ENCODE measurements at regions not wholly inside any gene's neighbourhood (a gene's known extent, or its start where the extent isn't known, plus 50 kb on each side); places are given as distances from the start of the nearest gene placed in this dataset.
"Not testable (repeated sequence)": the region's sequence is repeated elsewhere in the genome, so short reads cannot be mapped to it uniquely, and the experiment has no call there.

DNA sequence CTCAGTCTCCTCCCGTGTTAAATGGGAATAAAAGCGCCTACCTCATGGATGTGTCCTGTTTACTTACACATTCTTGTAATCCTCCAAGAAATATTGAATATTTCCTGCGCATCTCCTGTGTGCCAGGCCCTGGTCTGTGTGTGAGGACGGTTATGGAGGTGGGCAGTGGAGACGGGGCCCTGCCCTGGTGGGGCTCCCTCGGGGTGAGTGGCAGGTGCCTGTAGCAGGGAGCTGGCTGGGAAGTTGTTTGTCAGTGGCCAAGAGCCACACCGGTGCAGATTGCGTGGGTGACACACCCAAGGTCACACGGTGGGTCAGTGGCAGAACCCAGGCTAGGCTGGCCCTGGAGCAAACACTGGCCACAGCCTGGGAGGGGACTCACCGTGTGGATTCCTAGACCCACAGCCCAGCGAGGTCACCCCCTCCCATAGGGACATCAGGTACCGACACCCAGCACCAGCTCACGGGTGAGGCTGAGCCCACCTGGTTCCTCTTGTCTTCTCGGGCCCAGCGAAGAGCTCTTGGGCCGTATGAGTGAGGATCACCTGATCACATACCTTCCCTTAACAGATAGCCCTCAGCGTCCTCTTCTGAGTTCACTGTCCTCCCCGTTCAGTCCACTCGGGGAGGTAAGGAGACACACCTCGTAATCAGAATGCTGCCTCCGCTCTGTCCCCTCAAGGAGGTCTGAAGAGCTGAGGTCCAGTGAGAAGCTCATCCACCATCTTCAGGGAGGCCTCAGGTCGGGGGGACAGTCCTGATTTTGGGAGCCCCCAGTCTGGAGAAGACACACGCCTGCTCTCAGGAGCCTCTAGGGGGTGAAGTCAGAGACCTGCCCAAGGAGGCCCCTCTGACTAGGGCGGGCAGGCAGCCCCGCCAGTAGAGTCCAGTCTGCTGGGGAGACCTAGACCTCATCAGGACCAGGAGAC is 349.6 kb downstream of the MATN1 start:
- in situ Hi-C loops (cut with HindIII; ENCODE audit: low sequenced_read_pairs): no loop called here

DNA sequence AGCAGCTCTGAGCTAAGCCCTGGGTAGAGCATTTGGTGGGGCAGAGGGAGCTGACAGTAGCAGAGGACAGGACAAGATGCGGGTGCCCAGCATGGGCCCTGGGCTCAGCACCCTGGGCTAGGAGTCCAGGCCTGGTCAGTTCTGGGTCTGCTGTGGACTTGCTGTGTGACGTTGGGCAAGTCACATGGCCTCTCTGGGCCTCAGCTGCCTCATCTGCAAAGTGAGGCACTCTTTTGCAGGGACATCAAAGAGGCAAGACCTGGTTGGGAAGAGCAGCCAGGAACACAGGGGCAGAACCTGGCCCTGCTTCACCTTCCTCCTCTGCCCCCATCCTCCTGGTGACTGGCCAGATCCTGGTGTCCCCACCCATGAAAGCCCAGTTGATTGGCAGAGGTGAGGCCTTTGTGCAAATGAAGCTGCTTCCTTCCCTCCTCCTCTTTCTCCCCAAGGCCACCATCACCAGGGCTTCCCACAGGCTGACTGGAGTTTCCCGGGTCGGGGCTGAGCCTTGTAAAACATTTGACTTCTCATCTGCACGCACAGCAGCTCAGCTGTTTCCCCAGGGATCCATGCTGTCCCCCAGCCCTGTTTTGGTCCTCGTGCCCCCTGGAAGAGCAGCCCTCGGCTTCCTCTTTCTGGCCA is 350.5 kb downstream of the MATN1 start:
- in situ Hi-C loops (cut with HindIII; ENCODE audit: low sequenced_read_pairs): no loop called here

DNA sequence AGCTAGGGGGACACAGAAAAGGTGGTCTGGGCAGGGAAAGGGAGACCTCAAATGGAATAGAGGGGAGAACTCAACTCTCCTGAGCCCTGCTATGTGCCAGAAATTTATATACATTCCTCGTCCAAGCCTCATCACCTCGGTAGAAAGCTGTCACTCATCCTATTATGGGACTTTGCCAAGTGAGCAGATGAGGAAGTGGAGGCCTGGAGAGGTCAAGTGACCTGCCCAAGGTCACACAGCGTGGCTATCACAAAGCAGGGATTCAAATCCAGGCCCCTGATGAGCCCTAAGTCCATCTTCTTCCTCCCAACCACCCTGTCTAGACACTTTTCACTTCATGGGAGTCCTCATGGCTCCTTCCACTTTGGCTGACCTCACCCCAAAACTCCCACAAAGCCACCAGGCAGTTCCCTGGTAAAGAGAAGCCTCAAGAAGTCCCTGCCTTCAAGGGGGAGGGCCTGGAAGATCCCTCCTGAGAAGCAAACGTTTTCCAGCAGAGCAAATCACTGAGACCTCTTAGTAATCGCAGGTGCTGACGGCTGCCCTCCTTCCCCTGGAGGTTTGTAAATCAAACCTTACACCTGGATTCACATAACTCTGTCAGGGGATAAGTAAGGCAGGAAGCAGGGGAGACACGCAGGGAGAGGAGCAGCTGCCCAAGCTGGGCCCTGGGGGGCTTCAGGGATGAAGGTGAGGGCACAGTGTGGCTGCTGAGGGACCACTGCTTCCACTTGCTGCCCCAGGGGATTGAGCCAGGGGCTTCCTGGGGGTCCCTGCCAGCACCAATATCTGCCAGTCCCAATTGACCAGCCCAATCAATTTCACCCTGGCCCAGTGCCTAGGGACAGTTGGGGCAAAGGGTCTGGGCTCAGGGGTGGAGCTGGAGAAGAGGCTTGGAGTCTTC is 351.2 kb downstream of the MATN1 start:
- in situ Hi-C loops (cut with HindIII; ENCODE audit: low sequenced_read_pairs): no loop called here

DNA sequence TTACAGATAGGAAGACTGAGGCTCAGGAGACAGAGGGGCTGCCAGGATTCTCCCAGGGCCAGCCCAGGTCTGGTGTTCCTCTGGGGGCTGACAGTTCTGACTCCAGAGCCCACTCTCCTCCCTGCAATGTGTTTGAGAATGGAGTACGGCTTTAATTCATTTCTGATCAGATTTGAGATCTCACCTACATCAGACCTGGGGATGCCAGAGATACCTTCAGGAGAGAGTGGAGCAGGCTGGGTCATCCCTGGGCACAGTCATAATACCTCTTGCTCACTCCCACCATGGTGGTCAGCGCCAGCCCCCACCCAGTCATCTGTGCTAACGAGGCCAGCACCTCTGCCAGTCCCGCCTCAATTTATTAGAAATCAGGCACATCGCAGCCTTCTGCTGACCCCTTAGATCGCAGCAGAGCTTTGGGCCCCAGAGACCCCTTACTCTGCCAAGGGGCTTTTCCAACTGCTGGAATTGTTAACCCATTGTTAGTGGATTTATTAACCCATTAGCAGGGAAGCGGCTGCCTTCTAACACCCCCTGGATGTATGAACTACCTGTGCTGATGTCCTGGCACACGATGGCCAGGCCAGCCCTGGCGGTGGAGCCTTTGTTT is 352.1 kb downstream of the MATN1 start:
- in situ Hi-C loops (cut with HindIII; ENCODE audit: low sequenced_read_pairs): no loop called here

DNA sequence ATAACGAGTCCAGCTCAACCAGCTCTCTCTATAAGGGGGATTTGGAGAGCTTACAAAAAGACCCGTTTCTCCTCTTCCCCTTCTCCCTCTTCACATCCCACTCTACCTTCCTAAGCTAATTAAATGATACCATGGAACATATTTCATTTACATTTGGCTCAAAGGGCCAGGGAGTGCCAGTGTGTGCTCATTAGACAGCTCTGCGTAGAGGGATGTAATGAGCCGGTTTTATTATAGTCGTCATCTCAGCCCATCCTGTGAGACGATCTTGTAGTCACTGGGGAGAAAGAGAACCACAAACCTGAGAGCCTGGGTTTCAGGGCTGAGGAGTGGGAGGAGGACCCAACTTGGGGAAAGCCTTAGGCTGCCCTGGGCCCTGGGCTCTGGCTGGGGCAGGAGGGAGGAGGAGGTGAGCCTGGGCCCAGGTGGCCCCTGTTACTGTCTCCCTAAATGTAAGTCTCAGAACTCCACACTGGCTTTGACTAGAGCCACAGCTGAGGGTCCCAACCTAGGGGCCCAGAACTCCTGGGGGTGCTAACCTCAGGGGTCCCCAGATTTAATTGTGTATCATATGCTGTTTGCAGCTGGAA is 354.6 kb downstream of the MATN1 start:
- in situ Hi-C loops (cut with HindIII; ENCODE audit: low sequenced_read_pairs): no loop called here

DNA sequence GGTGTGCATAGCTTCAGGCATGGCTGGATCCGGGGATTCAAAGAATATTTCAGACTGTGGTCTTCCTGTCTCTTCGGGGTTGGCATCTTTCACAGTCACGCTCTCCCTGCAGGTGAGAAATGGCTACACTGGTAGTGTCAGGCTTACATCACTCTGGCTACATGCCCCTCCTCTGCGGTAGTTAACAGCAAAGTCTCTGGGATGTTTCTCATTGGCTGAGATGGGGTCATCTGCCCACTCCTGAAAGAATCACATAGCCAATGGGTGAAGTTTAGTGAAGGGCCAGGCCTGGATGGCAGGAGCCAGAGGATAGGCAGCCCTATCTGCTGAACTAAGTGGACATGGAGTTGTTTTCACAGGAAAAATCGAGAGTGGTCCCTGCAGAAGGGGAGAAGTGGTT is 356.5 kb downstream of the MATN1 start:
- in situ Hi-C loops (cut with HindIII; ENCODE audit: low sequenced_read_pairs): no loop called here

DNA sequence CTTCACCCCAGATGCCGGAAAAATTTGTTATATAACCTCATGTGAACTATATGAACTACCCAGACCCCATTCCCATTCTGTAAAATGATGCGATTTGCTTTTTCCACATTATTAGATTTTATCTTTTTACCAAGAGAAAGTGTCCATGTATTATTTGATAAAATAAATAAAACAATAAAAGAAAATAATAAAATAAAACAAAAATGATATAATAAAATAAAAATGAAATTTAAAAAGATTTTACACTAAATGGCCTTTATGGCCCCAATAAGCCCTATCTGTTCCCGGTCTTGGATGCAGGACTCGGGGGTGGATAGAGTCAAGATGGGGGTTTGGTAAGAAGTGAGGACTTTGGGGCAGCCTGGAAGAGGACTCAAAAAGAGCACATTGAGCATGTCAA is 357.2 kb downstream of the MATN1 start:
- in situ Hi-C loops (cut with HindIII; ENCODE audit: low sequenced_read_pairs): no loop called here

DNA sequence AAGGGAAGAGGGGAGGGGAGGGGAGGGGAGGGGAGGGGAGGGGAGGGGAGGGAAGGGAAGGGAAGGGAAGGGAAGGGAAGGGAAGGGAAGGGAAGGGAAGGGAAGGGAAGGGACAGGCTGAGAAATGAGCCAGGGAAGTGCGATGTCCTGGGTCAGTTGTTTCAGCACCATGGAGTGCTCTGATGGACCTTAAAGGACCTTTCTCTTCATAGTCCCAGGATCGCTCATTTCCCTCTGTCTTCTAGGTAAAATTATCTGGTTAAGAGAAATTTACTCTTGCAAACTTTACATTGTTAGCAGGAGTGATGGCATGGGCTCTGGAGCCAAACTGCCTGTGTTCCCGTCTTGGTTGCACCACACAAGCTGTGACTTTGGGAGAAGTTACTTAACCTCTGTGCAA is 357.8 kb downstream of the MATN1 start:
- in situ Hi-C loops (cut with HindIII; ENCODE audit: low sequenced_read_pairs): no loop called here

DNA sequence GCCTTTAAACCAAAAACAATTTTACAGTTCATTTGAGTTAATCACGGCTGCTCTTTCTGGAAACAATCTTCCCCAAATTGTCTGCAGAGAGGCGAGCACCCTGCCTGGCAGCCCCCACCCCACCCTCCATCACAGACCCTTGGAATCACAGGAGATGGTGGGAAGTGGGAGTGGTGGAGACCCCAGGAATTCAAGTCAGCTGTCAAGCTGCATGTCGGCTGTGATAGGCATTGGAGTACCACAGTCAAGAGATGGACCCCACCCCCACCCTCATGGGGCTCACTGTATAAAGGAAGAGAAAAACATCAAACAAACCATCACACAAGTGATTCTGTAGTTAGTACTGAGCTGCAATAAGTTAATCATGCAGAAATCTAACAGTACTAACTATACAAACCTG is 360.4 kb downstream of the MATN1 start:
- in situ Hi-C loops (cut with HindIII; ENCODE audit: low sequenced_read_pairs): no loop called here

DNA sequence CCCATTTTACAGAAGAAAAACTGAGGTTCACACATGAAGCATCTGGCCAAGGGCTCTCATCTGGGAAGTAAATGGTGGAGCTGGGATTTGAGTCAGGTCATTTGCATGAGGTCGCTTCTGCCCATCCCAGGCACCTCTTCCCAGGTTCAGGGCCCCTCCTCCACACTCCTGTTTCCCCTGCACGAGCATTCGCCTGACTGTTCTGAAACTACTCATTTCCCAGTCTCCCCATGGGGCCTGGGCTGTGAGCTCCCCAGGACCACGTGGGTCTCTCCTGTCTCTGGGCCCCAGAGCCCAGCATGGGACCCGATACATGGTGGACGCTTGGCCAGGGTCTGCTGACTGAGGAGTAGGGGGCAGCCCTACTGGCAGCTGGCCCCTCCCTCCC is 360.8 kb downstream of the MATN1 start:
- in situ Hi-C loops (cut with HindIII; ENCODE audit: low sequenced_read_pairs): no loop called here

DNA sequence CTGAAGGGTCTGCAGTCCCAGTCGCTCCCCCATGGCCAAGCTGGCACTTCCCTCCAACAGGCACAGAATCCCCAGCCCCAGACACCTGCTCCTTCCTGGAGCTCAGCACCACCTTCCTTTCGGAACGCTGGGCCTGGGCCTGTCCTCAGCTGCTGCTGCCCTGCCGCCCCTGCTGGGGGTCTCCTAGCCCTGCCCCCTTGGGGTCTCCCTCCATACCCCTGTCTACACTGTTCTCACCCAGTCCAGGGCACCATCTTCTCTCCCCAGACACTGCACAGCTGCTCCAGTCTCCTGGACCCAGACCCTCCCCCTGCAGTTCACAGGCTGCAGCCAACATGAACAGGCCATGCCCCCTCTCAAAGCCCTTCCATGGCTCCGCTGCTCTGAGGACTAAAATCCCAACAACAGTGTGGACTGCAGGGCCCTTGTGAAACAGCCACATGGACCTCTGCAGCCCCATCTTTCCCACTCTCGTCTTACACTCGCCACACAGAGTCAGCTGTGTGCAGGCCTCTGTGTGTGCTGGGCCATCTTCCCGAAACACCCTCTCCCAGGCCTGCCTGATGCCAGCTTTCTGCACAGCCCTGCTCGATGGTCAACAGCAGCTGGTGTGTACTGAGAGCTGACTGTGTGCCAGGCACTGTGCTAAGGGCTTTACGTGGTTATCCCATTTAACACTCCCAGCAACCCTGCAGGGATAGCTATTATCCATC is 361.3 kb downstream of the MATN1 start:
- in situ Hi-C loops (cut with HindIII; ENCODE audit: low sequenced_read_pairs): not testable (repeated sequence)

DNA sequence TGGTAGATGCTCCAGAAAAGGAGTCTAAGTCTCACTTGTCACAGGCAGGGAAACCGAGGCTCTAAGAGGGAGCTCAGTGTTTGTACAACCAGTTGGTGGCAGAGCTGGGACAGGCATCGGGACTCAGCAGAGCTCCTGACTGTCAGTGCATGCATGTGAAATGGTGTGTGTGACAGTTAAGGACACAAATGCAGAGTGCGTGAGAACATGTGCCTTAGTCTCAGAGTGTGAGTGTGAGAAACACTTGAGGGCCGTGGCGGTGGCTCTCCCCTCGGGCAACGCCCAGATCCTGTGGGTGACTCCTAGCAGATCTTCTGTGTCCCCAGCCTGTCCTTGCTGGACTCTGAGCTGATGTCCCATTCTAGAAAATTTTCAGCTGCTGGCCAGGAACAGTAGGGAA is 362.6 kb downstream of the MATN1 start:
- in situ Hi-C loops (cut with HindIII; ENCODE audit: low sequenced_read_pairs): no loop called here

DNA sequence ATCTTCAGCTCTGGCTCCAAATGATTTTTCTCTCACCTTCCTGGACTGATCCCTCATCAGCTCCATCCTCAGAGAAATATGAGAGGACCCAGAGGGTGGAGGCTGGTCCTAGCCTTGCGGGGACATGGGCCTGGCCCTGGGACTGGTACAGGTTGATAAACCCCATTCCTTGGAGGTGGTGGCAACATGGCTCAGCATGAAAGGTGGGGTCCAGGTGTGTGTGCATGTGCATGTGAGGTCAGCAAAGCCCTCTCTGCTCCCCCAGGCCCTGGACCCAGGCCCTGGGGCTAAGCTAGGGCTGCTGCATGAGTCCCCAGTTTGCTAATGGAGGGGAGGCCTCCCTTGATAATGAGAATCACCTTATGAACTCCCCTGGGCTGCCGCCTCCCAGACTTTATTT is 363.1 kb downstream of the MATN1 start:
- in situ Hi-C loops (cut with HindIII; ENCODE audit: low sequenced_read_pairs): no loop called here

DNA sequence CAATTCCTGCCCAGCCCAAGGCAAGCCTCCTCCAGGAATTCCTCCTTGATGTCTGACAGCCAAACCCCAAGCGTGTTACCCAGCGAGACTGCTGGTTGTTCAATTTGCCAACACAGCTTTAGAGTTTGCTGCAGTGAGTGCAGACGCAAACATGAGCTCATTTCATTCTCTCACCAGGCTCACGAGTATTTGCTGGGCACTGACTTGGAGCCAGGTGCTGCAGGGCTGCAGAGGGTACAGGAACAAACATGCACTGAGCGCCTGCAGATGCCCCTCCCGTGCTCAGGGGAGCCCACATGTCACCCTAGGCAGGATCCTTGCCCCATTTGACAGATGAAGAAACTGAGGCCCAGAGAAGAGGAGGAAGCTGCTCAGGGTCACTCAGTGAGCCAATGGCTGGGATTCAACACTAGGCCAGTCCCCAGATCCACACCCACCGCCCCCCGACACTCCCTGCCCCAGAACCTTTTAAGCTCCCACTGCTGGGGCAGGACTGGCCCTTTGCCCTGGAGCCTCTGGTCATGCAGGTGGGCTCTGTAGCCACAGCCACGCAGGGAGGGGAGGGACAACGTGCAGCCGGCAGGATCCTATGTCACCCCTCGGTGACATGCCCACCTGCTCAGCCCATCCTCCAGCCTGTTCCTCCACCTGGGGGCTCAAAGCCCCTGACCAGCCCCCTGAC is 363.7 kb downstream of the MATN1 start:
- in situ Hi-C loops (cut with HindIII; ENCODE audit: low sequenced_read_pairs): no loop called here

DNA sequence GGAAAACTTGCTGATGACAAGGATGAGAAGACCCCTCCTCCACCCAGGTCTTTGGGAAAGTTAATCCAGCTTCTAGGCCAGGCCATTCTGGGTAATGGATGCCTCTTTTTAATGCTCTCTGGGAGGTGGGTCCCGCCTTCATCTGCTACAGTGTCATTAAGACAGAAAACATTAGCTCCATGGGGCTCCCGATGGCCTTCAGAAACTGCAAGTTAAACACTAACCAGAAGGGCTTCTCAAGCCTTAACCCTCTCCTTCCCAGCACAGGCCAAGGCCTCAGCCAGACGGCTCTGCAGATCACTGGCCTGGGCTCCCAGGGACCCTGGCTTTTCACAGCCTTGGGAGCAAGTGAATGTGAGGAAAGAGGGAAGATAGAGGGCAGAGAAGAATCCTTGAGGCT is 364.9 kb downstream of the MATN1 start:
- in situ Hi-C loops (cut with HindIII; ENCODE audit: low sequenced_read_pairs): no loop called here

DNA sequence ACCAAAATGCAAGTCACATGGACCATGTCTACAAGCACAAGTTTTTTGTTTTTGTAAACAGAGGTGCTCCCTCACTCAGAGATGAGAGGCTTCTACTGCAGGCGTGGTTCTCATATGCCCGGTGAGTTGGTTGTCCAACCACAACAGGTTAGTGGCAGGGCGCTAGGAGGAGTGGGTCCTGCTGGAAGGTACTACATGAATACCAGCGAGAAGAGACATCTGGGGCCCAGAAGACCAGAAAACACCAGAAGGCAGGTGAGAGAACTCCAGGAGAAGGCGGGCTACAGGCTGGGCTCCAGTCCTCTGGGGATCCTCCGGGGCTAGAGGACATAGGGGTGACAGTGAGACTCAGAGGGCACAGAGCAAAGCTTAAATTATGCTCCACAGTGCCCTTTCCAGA is 366.5 kb downstream of the MATN1 start:
- in situ Hi-C loops (cut with HindIII; ENCODE audit: low sequenced_read_pairs): no loop called here

DNA sequence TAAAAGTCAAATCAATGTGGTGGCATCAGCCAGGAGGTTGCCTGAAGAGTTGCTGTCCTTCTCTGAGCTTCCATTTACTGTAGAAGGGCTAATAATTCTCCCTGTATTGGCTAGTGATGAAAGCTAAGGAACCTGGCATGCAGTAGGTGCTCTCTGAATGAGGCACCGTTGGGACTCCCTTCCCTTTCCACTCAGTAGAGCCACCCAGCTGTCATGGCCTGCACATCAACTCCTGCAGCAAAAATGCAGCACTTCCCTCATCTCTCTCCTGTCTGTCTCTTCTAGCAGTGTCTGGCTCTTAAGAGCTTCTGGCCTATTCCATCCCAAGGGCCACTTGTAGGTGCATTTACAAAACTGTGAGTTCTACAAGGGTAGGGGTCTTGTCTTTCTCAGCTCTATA is 369.0 kb downstream of the MATN1 start:
- in situ Hi-C loops (cut with HindIII; ENCODE audit: low sequenced_read_pairs): no loop called here

DNA sequence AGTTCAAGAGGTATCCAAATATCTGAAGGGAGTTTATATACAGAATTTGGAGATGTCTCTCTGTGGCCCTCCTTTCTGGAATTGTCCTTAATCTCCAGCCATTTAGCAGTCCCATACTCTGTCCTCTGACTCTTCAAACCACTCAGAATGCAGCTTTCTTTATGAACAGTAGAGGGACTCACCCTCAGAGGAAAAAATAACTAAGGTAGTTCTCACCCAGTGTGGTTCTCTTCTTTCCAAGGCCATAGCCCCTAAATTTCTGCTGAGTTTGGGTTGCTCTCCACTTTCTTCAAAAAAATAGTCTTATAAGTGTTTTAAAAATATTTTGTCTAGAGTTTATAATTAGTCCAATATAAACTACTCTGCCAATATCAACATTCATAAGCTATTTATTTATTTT is 369.7 kb downstream of the MATN1 start:
- in situ Hi-C loops (cut with HindIII; ENCODE audit: low sequenced_read_pairs): no loop called here

DNA sequence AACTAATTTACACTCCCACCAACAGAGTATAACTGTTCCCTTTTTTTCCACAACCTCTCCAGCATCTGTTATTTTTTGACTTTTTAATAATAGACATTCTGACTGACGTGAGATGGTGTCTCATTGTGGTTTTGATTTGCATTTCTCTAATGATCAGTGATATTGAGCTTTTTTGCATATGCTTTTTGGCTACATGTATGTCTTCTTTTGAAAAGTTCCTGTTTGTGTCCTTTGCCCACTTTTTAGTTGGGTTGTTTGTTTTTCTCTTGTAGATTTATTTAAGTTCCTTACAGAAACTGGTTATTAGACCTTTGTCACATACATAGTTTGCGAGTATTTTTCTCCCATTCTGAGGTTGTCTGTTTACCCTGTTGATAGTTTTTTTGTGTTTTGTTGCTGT is 375.2 kb downstream of the MATN1 start:
- in situ Hi-C loops (cut with HindIII; ENCODE audit: low sequenced_read_pairs): no loop called here
